ENCODE measurements at regions not wholly inside any gene's neighbourhood (a gene's known extent, or its start where the extent isn't known, plus 50 kb on each side); places are given as distances from the start of the nearest gene placed in this dataset.
"Not testable (repeated sequence)": the region's sequence is repeated elsewhere in the genome, so short reads cannot be mapped to it uniquely, and the experiment has no call there.

GRCh38 chr5:98186128-98186527 is 587.3 kb upstream of the RGMB start:
- H3K9me3 ChIP-seq (ENCODE audit: low read depth, low read length), result no peaks in the 10 kb centered on the region
- TF ChIP-seq, protein P1, sequence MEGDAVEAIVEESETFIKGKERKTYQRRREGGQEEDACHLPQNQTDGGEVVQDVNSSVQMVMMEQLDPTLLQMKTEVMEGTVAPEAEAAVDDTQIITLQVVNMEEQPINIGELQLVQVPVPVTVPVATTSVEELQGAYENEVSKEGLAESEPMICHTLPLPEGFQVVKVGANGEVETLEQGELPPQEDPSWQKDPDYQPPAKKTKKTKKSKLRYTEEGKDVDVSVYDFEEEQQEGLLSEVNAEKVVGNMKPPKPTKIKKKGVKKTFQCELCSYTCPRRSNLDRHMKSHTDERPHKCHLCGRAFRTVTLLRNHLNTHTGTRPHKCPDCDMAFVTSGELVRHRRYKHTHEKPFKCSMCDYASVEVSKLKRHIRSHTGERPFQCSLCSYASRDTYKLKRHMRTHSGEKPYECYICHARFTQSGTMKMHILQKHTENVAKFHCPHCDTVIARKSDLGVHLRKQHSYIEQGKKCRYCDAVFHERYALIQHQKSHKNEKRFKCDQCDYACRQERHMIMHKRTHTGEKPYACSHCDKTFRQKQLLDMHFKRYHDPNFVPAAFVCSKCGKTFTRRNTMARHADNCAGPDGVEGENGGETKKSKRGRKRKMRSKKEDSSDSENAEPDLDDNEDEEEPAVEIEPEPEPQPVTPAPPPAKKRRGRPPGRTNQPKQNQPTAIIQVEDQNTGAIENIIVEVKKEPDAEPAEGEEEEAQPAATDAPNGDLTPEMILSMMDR (IDR thresholded peaks at IDR 0.05; ENCODE audit: extremely low read depth, low read depth, low read length), result no peak
- H4K20me1 ChIP-seq (ENCODE audit: insufficient read depth, low read length), result no peaks in the 10 kb centered on the region
- no peaks in the 10 kb centered on the region for H3K27me3 ChIP-seq (ENCODE audit: insufficient read depth, low read length)
- H3K79me2 ChIP-seq (ENCODE audit: insufficient read depth, low read length), result no peaks in the 10 kb centered on the region
- H3K4me1 ChIP-seq (ENCODE audit: insufficient read depth, low read length), result peaks cover 3% of the 10 kb centered on the region
- H3K27ac ChIP-seq (ENCODE audit: low read depth, low read length), result no peak overlapping the region
- no peaks in the 10 kb centered on the region for H3K36me3 ChIP-seq (ENCODE audit: insufficient read depth, low read length)
- no peak overlapping the region for H3K4me3 ChIP-seq (ENCODE audit: insufficient read depth, low read length)
- H2AFZ ChIP-seq (ENCODE audit: low read length), result no peak overlapping the region
- no peak overlapping the region for H3K4me2 ChIP-seq (ENCODE audit: insufficient read depth, low read length)
- DNase-seq (ENCODE audit: insufficient read length, low spot score, missing footprints), result no peak

DNA sequence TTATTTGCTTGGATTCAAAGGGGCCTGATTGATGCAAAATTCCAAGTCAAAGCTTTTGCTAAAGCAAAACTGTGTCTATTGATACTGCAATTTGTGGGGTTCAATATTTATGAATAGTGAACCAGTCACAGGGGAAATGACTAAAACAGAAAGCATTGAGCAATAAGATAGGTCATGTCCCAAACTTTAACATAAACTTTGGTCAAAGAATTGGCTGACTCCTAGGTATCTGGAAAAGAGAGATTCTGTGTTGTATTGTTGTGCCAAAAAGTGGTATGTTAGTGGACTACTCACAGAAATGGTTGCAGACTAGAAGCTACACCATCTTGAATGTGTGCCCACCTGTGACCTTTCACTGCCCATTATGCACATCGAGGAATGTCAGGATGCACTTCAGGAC is 585.5 kb upstream of the RGMB start:
- H3K4me1 ChIP-seq (ENCODE audit: insufficient read depth, low read length), result peaks cover 3% of the 10 kb centered on the region
- no peaks in the 10 kb centered on the region for H3K36me3 ChIP-seq (ENCODE audit: insufficient read depth, low read length)
- H3K27me3 ChIP-seq (ENCODE audit: insufficient read depth, low read length), result no peaks in the 10 kb centered on the region
- DNase-seq (ENCODE audit: insufficient read length, low spot score, missing footprints), result no peak
- H3K4me3 ChIP-seq (ENCODE audit: insufficient read depth, low read length), result no peak overlapping the region
- no peak overlapping the region for H3K4me2 ChIP-seq (ENCODE audit: insufficient read depth, low read length)
- H2AFZ ChIP-seq (ENCODE audit: low read length), result no peak overlapping the region
- H3K27ac ChIP-seq (ENCODE audit: low read depth, low read length), result no peak overlapping the region
- no peaks in the 10 kb centered on the region for H3K9me3 ChIP-seq (ENCODE audit: low read depth, low read length)
- TF ChIP-seq, protein P1 (IDR thresholded peaks at IDR 0.05; ENCODE audit: extremely low read depth, low read depth, low read length), result no peak
- no peaks in the 10 kb centered on the region for H4K20me1 ChIP-seq (ENCODE audit: insufficient read depth, low read length)
- no peaks in the 10 kb centered on the region for H3K79me2 ChIP-seq (ENCODE audit: insufficient read depth, low read length)

DNA sequence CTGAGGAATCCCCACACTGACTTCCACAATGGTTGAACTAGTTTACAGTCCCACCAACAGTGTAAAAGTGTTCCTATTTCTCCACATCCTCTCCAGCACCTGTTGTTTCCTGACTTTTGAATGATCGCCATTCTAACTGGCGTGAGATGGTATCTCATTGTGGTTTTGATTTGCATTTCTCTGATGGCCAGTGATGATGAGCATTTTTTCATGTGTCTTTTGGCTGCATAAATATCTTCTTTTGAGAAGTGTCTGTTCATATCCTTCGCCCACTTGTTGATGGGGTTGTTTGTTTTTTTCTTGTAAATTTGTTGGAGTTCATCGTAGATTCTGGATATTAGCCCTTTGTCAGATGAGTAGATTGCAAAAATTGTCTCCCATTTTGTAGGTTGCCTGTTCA is 583.1 kb upstream of the RGMB start:
- H4K20me1 ChIP-seq (ENCODE audit: insufficient read depth, low read length); H3K4me2 ChIP-seq (ENCODE audit: insufficient read depth, low read length); H3K36me3 ChIP-seq (ENCODE audit: insufficient read depth, low read length); H3K4me3 ChIP-seq (ENCODE audit: insufficient read depth, low read length); H3K27me3 ChIP-seq (ENCODE audit: insufficient read depth, low read length); H3K9me3 ChIP-seq (ENCODE audit: low read depth, low read length); DNase-seq (ENCODE audit: insufficient read length, low spot score, missing footprints); H3K79me2 ChIP-seq (ENCODE audit: insufficient read depth, low read length); H3K27ac ChIP-seq (ENCODE audit: low read depth, low read length); H2AFZ ChIP-seq (ENCODE audit: low read length); H3K4me1 ChIP-seq (ENCODE audit: insufficient read depth, low read length): not testable (repeated sequence)

GRCh38 chr5:98193921-98194760 is 579.3 kb upstream of the RGMB start:
- no peak overlapping the region for H3K4me3 ChIP-seq (ENCODE audit: insufficient read depth, low read length)
- H3K36me3 ChIP-seq (ENCODE audit: insufficient read depth, low read length), result no peaks in the 10 kb centered on the region
- DNase-seq (ENCODE audit: insufficient read length, low spot score, missing footprints), result no peak
- H3K79me2 ChIP-seq (ENCODE audit: insufficient read depth, low read length), result no peaks in the 10 kb centered on the region
- no peaks in the 10 kb centered on the region for H4K20me1 ChIP-seq (ENCODE audit: insufficient read depth, low read length)
- no peak overlapping the region for H3K27ac ChIP-seq (ENCODE audit: low read depth, low read length)
- TF ChIP-seq, protein P1 (IDR thresholded peaks at IDR 0.05; ENCODE audit: extremely low read depth, low read depth, low read length), result no peak
- no peaks in the 10 kb centered on the region for H3K27me3 ChIP-seq (ENCODE audit: insufficient read depth, low read length)
- H3K9me3 ChIP-seq (ENCODE audit: low read depth, low read length), result no peaks in the 10 kb centered on the region
- H3K4me1 ChIP-seq (ENCODE audit: insufficient read depth, low read length), result no peaks in the 10 kb centered on the region
- no peak overlapping the region for H3K4me2 ChIP-seq (ENCODE audit: insufficient read depth, low read length)
- H2AFZ ChIP-seq (ENCODE audit: low read length), result no peak overlapping the region

All from osteoblast (primary cell).